Uterus (tissue), 2 donors: ENCODE measurements at regions not wholly inside any gene's neighbourhood (a gene's known extent, or its start where the extent isn't known, plus 50 kb on each side); places are given as distances from the start of the nearest gene placed in this dataset.

Experiments used
- CTCF ChIP-seq, 4 experiments: fragments of 200-600 bp in 2 of 4; fragments of 450-650 bp in 2 of 4; sonication (generic) in 2 of 4; IDR thresholded peaks; one replicate each; pipeline ENCODE4 v1.5.1; 2016 to 2019; ENCODE audit warnings: antibody characterized with exemption in 4 of 4, mild to moderate bottlenecking in 2 of 4, moderate library complexity in 1 of 4
- POLR2A ChIP-seq, 2 donors: fragments of 450-650 bp; IDR thresholded peaks; one replicate each; pipeline ENCODE4 v1.6.1; 2016; ENCODE audit warnings: antibody characterized with exemption in 2 of 2, mild to moderate bottlenecking in 1 of 2, moderate library complexity in 1 of 2

GRCh38 chr11:106322106-106322505, 244.6 kb downstream of the AASDHPPT start:
- TF ChIP-seq POLR2A (IDR thresholded peaks at IDR 0.05) = no peak
- no peak for TF ChIP-seq CTCF (IDR thresholded peaks at IDR 0.05)
